Right atrium auricular region (tissue), 2 donors: ENCODE measurements at regions not wholly inside any gene's neighbourhood (a gene's known extent, or its start where the extent isn't known, plus 50 kb on each side); places are given as distances from the start of the nearest gene placed in this dataset.

ENCODE experiments used
- DNase-seq: peaks from one replicate; pipeline ENCODE4 v3.0.0-alpha.2; 2019; ENCODE audit warnings: low spot score
- H3K27ac ChIP-seq, 2 donors: fragments of 200-600 bp; sonication (generic); 1 replicate in 1 of 2; 2 replicates in 1 of 2; pipeline ENCODE4 v1.5.1; 2016 to 2019
- H3K27me3 ChIP-seq, 2 donors: fragments of 200-600 bp; sonication (generic); one replicate each; pipeline versions ENCODE4 v1.5.1 to v1.6.0; 2017 to 2019
- H3K36me3 ChIP-seq: fragments of 200-600 bp; sonication (generic); one replicate; pipeline ENCODE4 v1.5.1; 2016
- H3K4me1 ChIP-seq, 2 donors: fragments of 200-600 bp; sonication (generic); one replicate each; pipeline versions ENCODE4 v1.5.1 to v1.6.0; 2017 to 2019
- H3K4me3 ChIP-seq, 2 donors: fragments of 200-600 bp; sonication (generic); 1 replicate in 1 of 2; 2 replicates in 1 of 2; pipeline ENCODE4 v1.5.1; 2017 to 2019; ENCODE audit warnings: mild to moderate bottlenecking in 1 of 2, moderate library complexity in 1 of 2
- H3K9me3 ChIP-seq, 2 donors: fragments of 200-600 bp; sonication (generic); one replicate each; pipeline ENCODE4 v1.5.1; 2019
- TF ChIP-seq, protein P1 (sequence below), 2 donors: fragments of 200-600 bp; sonication (generic); IDR thresholded peaks; one replicate each; pipeline ENCODE4 v1.5.1; 2019; ENCODE audit warnings: antibody characterized with exemption in 2 of 2

DNA sequence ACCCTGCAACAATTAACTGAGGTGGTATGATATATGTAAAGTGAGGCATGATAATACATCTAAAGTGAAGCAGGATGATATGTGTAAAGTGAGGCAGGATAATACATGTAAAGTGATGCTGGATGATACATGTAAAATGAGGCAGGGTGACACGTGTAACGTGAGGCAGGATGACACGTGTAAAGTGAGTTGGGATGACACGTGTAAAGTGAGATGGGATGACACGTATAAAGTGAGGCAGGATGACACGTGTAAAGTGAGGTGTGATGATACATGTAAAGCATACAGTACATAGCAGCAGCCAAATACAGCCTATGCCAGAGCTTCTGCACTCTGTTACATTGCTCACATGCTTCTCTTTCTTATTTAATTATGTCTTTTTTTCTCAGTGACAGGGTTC, 184.4 kb upstream of the FOXF1 start:
- Histone ChIP-seq H3K27ac (no peak overlapping the region), H3K9me3 (peaks cover 0 to 11% of the 10 kb centered on the region in 2 donors), H3K4me1 (no peaks in the 10 kb centered on the region), H3K27me3 (no peaks in the 10 kb centered on the region), H3K4me3 (no peak overlapping the region), H3K36me3 (no peaks in the 10 kb centered on the region)
- TF ChIP-seq, protein P1, sequence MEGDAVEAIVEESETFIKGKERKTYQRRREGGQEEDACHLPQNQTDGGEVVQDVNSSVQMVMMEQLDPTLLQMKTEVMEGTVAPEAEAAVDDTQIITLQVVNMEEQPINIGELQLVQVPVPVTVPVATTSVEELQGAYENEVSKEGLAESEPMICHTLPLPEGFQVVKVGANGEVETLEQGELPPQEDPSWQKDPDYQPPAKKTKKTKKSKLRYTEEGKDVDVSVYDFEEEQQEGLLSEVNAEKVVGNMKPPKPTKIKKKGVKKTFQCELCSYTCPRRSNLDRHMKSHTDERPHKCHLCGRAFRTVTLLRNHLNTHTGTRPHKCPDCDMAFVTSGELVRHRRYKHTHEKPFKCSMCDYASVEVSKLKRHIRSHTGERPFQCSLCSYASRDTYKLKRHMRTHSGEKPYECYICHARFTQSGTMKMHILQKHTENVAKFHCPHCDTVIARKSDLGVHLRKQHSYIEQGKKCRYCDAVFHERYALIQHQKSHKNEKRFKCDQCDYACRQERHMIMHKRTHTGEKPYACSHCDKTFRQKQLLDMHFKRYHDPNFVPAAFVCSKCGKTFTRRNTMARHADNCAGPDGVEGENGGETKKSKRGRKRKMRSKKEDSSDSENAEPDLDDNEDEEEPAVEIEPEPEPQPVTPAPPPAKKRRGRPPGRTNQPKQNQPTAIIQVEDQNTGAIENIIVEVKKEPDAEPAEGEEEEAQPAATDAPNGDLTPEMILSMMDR (IDR thresholded peaks at IDR 0.05): no peak
- DNase-seq: no peak

DNA sequence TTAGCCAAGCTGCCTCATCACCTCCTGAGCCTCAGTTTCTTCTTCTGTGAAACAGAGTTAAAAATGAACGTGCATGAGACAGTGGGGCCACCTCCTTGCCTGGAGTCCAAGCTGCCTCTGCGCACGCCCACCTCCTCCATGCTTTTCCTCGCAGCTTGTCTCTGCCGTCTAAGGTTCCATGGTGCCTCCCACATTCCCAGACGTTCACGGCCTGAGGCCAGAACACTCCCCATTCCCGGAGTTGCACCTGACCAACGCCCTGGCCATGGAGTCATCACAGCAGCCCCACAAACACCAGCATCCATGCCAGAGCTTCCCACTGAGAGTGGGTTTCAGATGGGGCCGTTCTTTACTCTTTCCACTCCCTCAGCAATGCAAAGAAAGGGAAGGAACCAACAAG, 183.0 kb upstream of the FOXF1 start:
- TF ChIP-seq, protein P1 (IDR thresholded peaks at IDR 0.05): no peak
- H3K4me1 ChIP-seq: no peaks in the 10 kb centered on the region
- H3K4me3 ChIP-seq: no peak overlapping the region
- no peak for DNase-seq
- H3K36me3 ChIP-seq: no peaks in the 10 kb centered on the region
- no peak overlapping the region for H3K27ac ChIP-seq
- H3K27me3 ChIP-seq: no peaks in the 10 kb centered on the region
- peaks cover 0 to 11% of the 10 kb centered on the region in 2 donors for H3K9me3 ChIP-seq

DNA sequence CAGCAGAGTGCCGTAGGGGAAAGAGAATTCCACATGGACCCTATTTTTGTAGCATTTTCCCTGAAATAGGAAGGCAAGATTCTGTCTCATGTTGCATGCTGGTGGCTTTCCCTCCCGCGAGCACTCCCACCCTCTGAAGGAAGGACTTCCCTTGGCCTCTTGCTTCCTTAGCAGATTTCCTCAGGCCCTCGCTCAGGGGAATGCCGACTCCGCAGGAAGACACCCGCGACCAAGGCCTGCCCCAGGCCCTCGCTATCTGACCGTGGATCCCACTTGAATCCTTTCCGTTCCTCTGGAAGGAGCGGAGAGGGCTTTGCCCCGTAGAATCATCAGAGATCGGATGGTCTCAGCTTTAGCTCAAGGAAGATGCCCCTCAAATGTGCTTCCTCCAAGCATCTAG, 179.4 kb upstream of the FOXF1 start:
- TF ChIP-seq, protein P1 (IDR thresholded peaks at IDR 0.05): no peak
- DNase-seq: no peak
- Histone ChIP-seq H3K27ac (no peak overlapping the region), H3K9me3 (no peaks in the 10 kb centered on the region), H3K4me1 (no peaks in the 10 kb centered on the region), H3K4me3 (no peak overlapping the region), H3K36me3 (no peaks in the 10 kb centered on the region), H3K27me3 (no peaks in the 10 kb centered on the region)

DNA sequence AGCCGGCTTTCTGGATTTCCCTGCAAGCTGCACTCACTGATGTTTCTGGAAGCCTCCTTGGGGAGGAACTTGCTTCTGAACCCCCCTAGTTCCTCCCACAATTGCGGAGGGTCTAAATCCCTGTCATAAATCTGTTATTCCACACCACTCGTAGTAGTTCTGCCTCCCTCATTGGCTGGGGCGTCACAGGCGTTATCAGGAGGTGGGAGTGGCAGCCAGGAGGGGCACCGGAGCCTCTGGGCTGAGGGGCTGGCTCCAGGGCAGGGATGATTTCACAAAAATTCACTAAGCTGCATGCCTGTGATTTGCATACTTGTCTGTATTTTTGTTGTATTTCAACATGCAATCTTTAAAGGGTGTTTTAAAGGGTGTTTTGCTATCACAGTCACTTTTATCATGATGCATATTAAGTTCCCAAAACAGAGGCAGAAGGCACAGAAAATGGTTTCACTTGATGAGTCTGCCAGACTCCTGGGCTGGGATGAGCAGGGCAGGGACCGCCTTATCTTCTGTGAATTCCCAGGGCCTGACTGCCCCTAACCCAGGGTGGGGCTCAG, 176.2 kb upstream of the FOXF1 start:
- H3K4me3 ChIP-seq: no peak overlapping the region
- H3K27me3 ChIP-seq: no peaks in the 10 kb centered on the region

DNA sequence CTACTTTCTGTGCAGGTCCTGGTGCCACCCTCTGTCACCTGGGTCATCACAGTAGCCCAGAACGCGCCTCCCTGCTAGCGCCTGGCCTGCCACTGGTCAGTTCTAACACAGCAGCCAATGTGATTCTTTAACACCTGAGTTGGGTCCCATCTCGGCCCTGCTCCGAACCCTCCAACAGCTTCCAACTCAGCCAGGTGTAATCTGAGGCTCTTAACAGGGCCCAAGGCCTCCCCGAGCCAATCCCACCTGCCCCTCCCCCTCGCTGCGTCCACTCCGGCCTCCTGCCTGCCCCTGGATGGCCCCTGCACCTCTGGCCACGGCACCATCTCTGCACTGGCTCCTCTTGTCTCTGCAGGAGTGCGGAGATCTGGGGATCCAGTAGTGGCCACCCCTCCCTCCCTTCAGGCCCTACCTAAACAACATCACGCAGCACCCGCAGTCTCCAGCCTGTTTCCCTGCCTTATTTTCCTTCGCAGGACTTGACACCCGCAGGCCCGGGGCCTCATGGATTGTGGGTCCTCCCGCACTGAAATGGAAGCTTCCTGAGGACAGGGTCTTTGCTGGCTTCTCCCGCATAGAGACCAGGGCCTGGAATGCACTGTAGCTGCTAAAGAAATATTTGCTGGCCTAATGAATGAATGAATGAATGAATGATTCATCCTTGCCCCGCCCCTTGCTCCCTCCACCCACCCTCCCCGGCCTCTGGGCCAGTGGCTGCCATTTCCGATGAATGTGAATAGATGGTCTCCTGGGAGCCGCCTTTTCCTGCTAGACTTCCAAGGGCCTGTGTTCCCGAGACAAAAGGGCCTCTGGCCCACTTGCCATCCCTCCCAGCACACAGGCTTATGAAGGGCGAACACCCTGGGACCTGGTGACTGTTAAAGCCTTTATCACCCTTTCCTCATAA, 174.8 kb upstream of the FOXF1 start:
- H3K27ac ChIP-seq: no peak overlapping the region
- no peaks in the 10 kb centered on the region for H3K4me1 ChIP-seq
- TF ChIP-seq, protein P1 (IDR thresholded peaks at IDR 0.05): no peak
- DNase-seq: no peak
- no peaks in the 10 kb centered on the region for H3K9me3 ChIP-seq
- H3K27me3 ChIP-seq: no peaks in the 10 kb centered on the region
- H3K36me3 ChIP-seq: no peaks in the 10 kb centered on the region
- no peak overlapping the region for H3K4me3 ChIP-seq

More for the DNA sequence above, 176.2 kb upstream of the FOXF1 start:
- Histone ChIP-seq H3K27ac (no peak overlapping the region), H3K36me3 (no peaks in the 10 kb centered on the region), H3K9me3 (no peaks in the 10 kb centered on the region), H3K4me1 (no peaks in the 10 kb centered on the region)
- TF ChIP-seq, protein P1 (IDR thresholded peaks at IDR 0.05): no peak
- DNase-seq: no peak
